Calu3 (cell line): ENCODE measurements at regions not wholly inside any gene's neighbourhood (a gene's known extent, or its start where the extent isn't known, plus 50 kb on each side); places are given as distances from the start of the nearest gene placed in this dataset.
"Not testable (repeated sequence)": the region's sequence is repeated elsewhere in the genome, so short reads cannot be mapped to it uniquely, and the experiment has no call there.

Source experiments
- BruUV-seq: library from RNA; stranded (reverse); fragments of 400-500 nt; replicated peaks from 2 replicates; lab custom pipeline; 2021; lab: Mats Ljungman, UMichigan
- CTCF ChIA-PET: fragments of 300-600 bp; sonication (Branson Sonifier 250); formaldehyde crosslinking; loops from one replicate; lab custom pipeline; 2022; ENCODE audit warnings: antibody characterized with exemption; lab: Charles Lee
- DNase-seq: peaks from one replicate; pipeline ENCODE4 v3.0.0; 2022
- H3K27ac Mint-ChIP-seq: one replicate; pipeline ENCODE4 v1.8.0; 2022; ENCODE audit warnings: mixed read lengths; ENCODE audit not compliant: unreplicated experiment
- H3K27me3 Mint-ChIP-seq: one replicate; pipeline ENCODE4 v1.8.0; 2022; ENCODE audit warnings: mixed read lengths; ENCODE audit not compliant: unreplicated experiment
- H3K36me3 Mint-ChIP-seq: one replicate; pipeline ENCODE4 v1.8.0; 2022; ENCODE audit warnings: mild to moderate bottlenecking, moderate library complexity, mixed read lengths; ENCODE audit not compliant: insufficient read depth, unreplicated experiment
- H3K4me1 Mint-ChIP-seq: one replicate; pipeline ENCODE4 v1.8.0; 2022; ENCODE audit warnings: mild to moderate bottlenecking, low read depth, mixed read lengths; ENCODE audit not compliant: unreplicated experiment
- H3K4me3 Mint-ChIP-seq: one replicate; pipeline ENCODE4 v1.8.0; 2022; ENCODE audit warnings: mild to moderate bottlenecking, low read depth, moderate library complexity, mixed read lengths; ENCODE audit not compliant: unreplicated experiment
- H3K9me3 Mint-ChIP-seq: one replicate; pipeline ENCODE4 v1.8.0; 2022; ENCODE audit warnings: low read depth, mixed read lengths; ENCODE audit not compliant: unreplicated experiment
- intact Hi-C: fragments of 100-400 bp; cut with micrococcal nuclease; formaldehyde crosslinking; loops from one replicate; pipeline ENCODE4 v1.10.0; 2022; ENCODE audit not compliant: unreplicated experiment
- TF ChIP-seq, protein P1 (sequence below): fragments of 200-600 bp; IDR thresholded peaks from one replicate; pipeline ENCODE4 v1.8.0; 2022; ENCODE audit warnings: antibody characterized with exemption; ENCODE audit not compliant: unreplicated experiment

DNA sequence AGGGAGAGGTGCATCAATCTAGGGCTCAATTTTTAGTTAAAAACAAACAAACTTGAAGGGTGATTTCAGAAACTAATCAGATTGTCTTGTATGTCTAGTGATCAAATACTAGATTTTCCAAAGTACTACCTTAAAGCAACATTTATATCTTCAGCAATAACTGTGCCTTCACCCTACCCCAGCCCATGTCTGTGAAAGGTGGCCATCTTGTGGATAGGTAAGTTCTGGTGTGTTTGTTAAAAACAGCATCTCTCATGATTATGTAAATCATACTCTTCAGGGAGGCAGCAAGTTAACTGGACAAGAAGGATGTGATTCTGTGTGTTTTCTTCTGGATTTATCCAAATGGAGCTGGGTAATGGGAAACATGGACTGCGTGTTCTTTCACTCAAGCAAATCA is 81.4 kb upstream of the ACSL1 start:
- BruUV-seq: no TSS peak

DNA sequence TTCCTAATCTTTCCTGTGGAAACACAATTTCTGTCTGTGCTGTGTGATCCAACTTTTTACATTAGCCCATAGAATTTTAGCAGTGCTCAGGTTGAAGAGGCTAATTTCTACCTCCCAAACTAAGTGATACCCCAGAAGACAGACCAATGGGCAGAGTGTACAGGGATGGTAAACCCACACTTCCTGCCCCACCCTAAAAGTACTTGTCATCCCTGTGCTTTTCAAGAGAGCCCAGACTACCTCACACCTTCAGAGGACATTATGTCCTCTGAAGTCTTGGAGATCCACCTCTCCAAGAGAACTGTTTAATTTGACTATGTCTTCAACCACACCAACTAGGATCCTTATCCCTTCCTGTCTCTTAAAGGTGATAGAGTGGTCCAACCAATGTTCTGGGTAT is 82.0 kb upstream of the ACSL1 start:
- Mint-ChIP-seq H3K4me3 (no peak overlapping the region), H3K27me3 (no peaks in the 10 kb centered on the region), H3K4me1 (no peaks in the 10 kb centered on the region), H3K36me3 (no peaks in the 10 kb centered on the region), H3K27ac (no peak overlapping the region), H3K9me3 (peaks cover 6% of the 10 kb centered on the region)
- BruUV-seq: no TSS peak
- no peak for DNase-seq
- intact Hi-C loops: loop anchor here (1.0 kb wide), 1 partner anchor 162 kb away; no protein-coding TSS in a partner anchor
- TF ChIP-seq, protein P1, sequence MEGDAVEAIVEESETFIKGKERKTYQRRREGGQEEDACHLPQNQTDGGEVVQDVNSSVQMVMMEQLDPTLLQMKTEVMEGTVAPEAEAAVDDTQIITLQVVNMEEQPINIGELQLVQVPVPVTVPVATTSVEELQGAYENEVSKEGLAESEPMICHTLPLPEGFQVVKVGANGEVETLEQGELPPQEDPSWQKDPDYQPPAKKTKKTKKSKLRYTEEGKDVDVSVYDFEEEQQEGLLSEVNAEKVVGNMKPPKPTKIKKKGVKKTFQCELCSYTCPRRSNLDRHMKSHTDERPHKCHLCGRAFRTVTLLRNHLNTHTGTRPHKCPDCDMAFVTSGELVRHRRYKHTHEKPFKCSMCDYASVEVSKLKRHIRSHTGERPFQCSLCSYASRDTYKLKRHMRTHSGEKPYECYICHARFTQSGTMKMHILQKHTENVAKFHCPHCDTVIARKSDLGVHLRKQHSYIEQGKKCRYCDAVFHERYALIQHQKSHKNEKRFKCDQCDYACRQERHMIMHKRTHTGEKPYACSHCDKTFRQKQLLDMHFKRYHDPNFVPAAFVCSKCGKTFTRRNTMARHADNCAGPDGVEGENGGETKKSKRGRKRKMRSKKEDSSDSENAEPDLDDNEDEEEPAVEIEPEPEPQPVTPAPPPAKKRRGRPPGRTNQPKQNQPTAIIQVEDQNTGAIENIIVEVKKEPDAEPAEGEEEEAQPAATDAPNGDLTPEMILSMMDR: no peak
- CTCF ChIA-PET: no interaction called here

More for the DNA sequence above, 81.4 kb upstream of the ACSL1 start:
- TF ChIP-seq, protein P1: no peak
- no peaks in the 10 kb centered on the region for H3K36me3 Mint-ChIP-seq
- intact Hi-C loops: loop anchor here (1.0 kb wide), 1 partner anchor 161 kb away; no protein-coding TSS in a partner anchor
- CTCF ChIA-PET: no interaction called here
- H3K9me3 Mint-ChIP-seq: peaks cover 2% of the 10 kb centered on the region
- no peak overlapping the region for H3K4me3 Mint-ChIP-seq
- H3K27ac Mint-ChIP-seq: no peak overlapping the region
- no peaks in the 10 kb centered on the region for H3K27me3 Mint-ChIP-seq
- no peak for DNase-seq
- no peaks in the 10 kb centered on the region for H3K4me1 Mint-ChIP-seq

DNA sequence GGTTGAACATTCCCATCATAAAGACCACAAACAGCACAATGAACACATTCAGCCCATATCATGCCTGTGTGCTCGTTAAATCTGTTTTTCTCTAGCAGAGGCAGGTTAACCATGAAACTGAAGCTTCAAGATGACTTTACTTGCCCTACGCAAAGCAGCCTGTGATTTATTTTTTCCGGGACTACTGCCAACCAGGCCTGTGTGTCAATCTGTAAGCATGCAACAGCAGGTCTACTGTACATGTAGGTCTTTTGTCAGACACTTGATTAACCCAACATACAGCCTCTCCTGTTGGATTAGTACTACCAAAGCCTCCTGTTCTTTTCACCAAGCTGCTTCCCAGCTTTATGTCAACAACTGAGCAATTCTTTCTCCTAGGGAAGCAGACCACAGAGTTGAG is 85.5 kb upstream of the ACSL1 start:
- H3K27ac Mint-ChIP-seq: no peak overlapping the region
- TF ChIP-seq, protein P1: no peak
- no TSS peak for BruUV-seq
- CTCF ChIA-PET: no interaction called here
- no peaks in the 10 kb centered on the region for H3K4me1 Mint-ChIP-seq
- peak; percentile 3 for DNase-seq
- peaks cover 6% of the 10 kb centered on the region for H3K9me3 Mint-ChIP-seq
- intact Hi-C loops: no loop called here
- no peaks in the 10 kb centered on the region for H3K36me3 Mint-ChIP-seq
- H3K4me3 Mint-ChIP-seq: no peak overlapping the region
- no peaks in the 10 kb centered on the region for H3K27me3 Mint-ChIP-seq

DNA sequence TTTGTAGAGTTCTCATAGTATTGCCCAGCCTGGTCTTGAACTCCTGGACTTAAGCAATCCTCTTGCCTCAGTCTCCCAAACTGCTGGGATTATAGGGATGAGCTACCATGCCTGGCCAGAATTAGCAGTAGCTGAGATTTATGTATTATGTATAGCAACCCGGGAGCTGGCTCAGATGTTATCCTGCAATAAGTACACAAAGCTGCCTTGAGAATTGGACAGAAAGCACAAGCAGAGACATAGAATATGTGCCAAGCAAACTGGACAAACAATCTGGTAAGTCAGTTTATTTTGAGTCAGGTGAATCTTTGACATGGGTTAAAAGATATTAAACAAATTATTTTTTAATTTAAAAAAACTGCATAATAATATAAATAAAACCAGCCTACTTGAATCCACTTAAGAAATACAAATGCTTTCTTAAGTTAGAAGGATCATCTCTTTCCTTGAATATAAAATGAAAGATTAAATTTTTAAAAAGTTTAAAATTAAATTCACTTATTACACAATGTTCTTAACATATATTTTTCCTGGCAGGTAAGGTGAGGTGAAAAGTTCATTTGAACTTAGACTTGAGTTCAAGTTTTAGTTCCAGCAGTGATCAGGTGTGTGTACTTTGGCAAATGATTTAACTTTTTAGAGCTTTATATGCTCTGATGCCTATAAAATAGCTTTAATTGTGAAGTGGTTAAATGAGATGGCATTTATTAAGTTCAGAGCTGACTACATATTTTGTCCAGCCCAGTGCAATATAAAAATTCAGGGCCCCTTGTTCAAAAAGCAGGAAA is 87.8 kb upstream of the ACSL1 start:
- H3K4me1 Mint-ChIP-seq: no peaks in the 10 kb centered on the region
- no peak overlapping the region for H3K27ac Mint-ChIP-seq
- CTCF ChIA-PET: no interaction called here
- H3K36me3 Mint-ChIP-seq: no peaks in the 10 kb centered on the region
- H3K4me3 Mint-ChIP-seq: no peak overlapping the region
- DNase-seq: no peak
- peaks cover 10% of the 10 kb centered on the region for H3K9me3 Mint-ChIP-seq
- TF ChIP-seq, protein P1: no peak
- H3K27me3 Mint-ChIP-seq: peaks cover 12% of the 10 kb centered on the region
- no TSS peak for BruUV-seq
- intact Hi-C loops: no loop called here

DNA sequence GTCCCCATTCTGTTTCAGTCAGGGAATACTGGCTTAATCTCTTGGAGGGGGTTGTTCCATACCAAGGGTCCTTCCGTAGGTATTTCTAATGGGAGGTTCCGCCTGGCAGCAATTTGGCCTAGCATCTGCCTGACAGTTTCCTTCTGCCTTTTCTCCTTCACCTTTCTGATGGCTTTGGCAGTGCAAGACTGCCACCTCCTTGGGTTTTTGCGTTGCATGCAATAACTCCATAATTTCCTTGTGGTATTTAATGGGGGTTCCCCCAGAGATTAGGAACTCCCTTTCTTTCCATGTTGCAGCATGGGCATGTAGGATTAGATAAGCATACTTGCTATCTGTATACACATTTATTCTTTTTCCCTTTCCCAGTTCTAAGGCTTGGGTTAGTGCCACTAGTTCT is 93.0 kb upstream of the ACSL1 start:
- H3K9me3 Mint-ChIP-seq, H3K36me3 Mint-ChIP-seq, H3K4me1 Mint-ChIP-seq, BruUV-seq, H3K4me3 Mint-ChIP-seq, intact Hi-C loops, DNase-seq, CTCF ChIA-PET, H3K27ac Mint-ChIP-seq: not testable (repeated sequence)
- peaks cover 12% of the 10 kb centered on the region for H3K27me3 Mint-ChIP-seq
